Brain microvascular endothelial cell (primary cell): ENCODE measurements at regions not wholly inside any gene's neighbourhood (a gene's known extent, or its start where the extent isn't known, plus 50 kb on each side); places are given as distances from the start of the nearest gene placed in this dataset.

Experiments used
- DNase-seq: peaks from one replicate; pipeline ENCODE4 v3.0.0-alpha.2; 2020
- H3K27ac ChIP-seq: fragments of 250-450 bp; sonication (Bioruptor Pico); 2 replicates; pipeline ENCODE4 v1.5.1; 2020; ENCODE audit warnings: mild to moderate bottlenecking, moderate library complexity
- H3K27me3 ChIP-seq: fragments of 250-450 bp; sonication (Bioruptor Pico); replicated peaks from 2 replicates; pipeline ENCODE4 v1.5.1; 2020; ENCODE audit warnings: mild to moderate bottlenecking
- H3K36me3 ChIP-seq: fragments of 250-450 bp; sonication (Bioruptor Pico); replicated peaks from 2 replicates; pipeline ENCODE4 v1.5.1; 2020; ENCODE audit warnings: mild to moderate bottlenecking
- H3K4me3 ChIP-seq: 2 replicates; pipeline ENCODE4 v1.5.1; 2011; ENCODE audit warnings: low read depth, mild to moderate bottlenecking, control low read depth, low read length, moderate library complexity
- in situ Hi-C: cut with HindIII; loops from 2 replicates; pipeline ENCODE4 v1.10.0; 2017; ENCODE audit warnings: low sequenced_read_pairs, low pct_ligation_motif_present
- TF ChIP-seq, protein P1 (sequence below): IDR thresholded peaks from 2 replicates; pipeline ENCODE4 v1.5.1; 2011; ENCODE audit warnings: low read depth, mild to moderate bottlenecking, moderate library complexity, low read length, control low read depth, inconsistent platforms; ENCODE audit errors: missing control alignments

DNA sequence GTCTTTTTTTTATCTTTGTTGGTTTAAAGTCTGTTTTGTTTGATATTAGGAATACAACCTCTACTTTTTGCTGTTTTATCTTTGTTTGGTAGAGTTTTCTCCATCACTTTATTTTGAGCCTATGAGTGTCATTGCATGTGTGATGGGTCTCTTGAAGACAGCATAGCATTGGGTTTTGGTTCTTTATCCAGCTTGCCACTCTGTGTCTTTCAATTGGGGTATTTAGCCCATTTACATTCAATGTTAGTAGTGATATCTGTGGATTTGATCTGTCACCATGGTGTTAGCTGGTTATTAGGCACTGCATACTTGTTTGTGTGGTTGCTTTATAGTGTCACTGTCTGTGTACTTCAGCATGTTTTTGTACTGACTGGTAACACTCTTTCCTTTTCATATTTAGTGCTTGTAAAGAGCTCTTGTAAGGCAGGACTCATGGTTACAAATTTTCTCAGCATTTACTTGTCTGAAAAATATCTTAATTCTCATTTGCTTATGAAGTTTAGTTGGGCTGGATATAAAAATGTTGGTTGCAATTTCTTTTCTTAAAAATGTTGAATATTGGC, 845.5 kb downstream of the TLE4 start:
- no peak overlapping the region for H3K27ac ChIP-seq
- TF ChIP-seq, protein P1, sequence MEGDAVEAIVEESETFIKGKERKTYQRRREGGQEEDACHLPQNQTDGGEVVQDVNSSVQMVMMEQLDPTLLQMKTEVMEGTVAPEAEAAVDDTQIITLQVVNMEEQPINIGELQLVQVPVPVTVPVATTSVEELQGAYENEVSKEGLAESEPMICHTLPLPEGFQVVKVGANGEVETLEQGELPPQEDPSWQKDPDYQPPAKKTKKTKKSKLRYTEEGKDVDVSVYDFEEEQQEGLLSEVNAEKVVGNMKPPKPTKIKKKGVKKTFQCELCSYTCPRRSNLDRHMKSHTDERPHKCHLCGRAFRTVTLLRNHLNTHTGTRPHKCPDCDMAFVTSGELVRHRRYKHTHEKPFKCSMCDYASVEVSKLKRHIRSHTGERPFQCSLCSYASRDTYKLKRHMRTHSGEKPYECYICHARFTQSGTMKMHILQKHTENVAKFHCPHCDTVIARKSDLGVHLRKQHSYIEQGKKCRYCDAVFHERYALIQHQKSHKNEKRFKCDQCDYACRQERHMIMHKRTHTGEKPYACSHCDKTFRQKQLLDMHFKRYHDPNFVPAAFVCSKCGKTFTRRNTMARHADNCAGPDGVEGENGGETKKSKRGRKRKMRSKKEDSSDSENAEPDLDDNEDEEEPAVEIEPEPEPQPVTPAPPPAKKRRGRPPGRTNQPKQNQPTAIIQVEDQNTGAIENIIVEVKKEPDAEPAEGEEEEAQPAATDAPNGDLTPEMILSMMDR = no peak
- no peak overlapping the region for H3K4me3 ChIP-seq
- H3K36me3 ChIP-seq = no peaks in the 10 kb centered on the region
- H3K27me3 ChIP-seq = no peaks in the 10 kb centered on the region
- in situ Hi-C loops = no loop called here
- no peak for DNase-seq

- Histone ChIP-seq H3K4me3 (no peak overlapping the region), H3K36me3 (no peaks in the 10 kb centered on the region), H3K27ac (no peak overlapping the region), H3K27me3 (no peaks in the 10 kb centered on the region)
- in situ Hi-C loops = no loop called here
- DNase-seq = peak; percentile 43
- TF ChIP-seq, protein P1 = no peak
Observed at GRCh38 chr9:80410106-80410505, 838.3 kb downstream of the TLE4 start.

GRCh38 chr9:80407220-80407619, 835.5 kb downstream of the TLE4 start:
- TF ChIP-seq, protein P1 = no peak
- Histone ChIP-seq H3K36me3 (no peaks in the 10 kb centered on the region), H3K27ac (no peak overlapping the region), H3K4me3 (no peak overlapping the region), H3K27me3 (no peaks in the 10 kb centered on the region)
- DNase-seq = no peak
- in situ Hi-C loops = no loop called here

DNA sequence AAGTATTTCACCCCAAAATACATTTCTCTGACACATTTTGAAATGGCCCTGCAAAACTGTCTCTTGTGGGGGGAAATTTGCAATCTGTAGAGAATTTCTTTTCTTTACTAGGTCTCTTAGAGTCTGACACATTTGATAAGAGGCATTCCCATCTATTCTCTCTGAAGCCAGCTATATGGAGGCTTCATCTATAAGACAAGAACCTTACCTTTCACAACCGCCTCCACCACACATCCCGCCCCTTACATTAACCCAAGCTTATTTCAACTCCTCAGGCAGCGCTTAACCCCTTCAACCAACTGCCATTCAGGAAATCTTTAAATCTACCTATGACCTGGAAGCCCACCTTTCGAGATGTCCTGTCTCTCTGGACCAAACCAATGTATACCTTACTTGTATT, 829.5 kb downstream of the TLE4 start:
- no peaks in the 10 kb centered on the region for H3K36me3 ChIP-seq
- H3K27me3 ChIP-seq = no peaks in the 10 kb centered on the region
- no peak for DNase-seq
- H3K27ac ChIP-seq = no peak overlapping the region
- TF ChIP-seq, protein P1 = no peak
- H3K4me3 ChIP-seq = no peak overlapping the region
- in situ Hi-C loops = no loop called here

DNA sequence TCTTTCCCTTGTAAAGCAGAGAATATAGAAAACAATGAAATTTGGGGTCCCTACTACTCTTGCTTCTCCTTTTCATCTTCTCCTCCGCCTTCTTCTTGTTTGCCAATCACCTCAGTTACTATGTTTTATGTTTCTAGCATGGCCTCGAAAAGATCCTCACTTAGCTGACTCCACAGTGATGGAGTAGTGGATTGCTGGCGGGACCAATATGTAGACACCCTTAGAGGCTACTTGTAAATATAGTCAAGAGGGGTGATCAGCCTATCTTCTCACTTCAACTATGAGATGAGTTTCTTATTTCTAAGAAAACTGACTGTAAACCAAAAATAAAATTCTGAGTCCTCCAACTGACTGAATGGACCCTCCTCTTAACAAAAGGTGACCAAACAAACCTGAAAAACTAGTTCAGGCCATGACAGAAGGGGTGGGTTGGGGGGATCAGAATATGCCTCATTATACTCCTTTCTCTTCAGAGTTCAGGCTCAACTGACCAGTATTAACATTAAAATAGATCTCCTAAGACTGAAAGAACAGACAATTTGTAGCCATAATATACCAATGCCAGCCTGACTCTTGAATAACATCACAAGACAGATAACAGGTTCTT, 829.0 kb downstream of the TLE4 start:
- Histone ChIP-seq H3K36me3 (no peaks in the 10 kb centered on the region), H3K27ac (no peak overlapping the region), H3K4me3 (no peak overlapping the region), H3K27me3 (no peaks in the 10 kb centered on the region)
- in situ Hi-C loops = no loop called here
- DNase-seq = no peak
- TF ChIP-seq, protein P1 = no peak

DNA sequence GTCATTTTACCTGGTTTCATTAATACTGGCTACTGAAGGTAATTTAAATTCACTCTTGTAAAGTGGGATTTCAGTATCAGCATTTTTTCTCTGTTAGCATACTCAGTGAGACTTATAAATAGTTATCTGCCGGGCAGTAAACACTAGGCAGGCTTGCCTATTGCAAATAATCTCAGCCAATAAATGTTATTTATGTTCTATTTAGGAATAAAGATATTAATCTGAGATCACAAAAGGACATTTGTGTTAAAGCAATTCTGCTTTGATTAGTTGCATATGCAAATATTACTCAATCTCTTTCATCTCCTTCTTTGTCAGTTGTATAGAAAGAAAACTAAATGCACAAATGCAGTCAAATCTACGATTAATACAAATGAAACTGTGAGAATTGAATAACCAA, 827.8 kb downstream of the TLE4 start:
- no peak overlapping the region for H3K27ac ChIP-seq
- H3K36me3 ChIP-seq = no peaks in the 10 kb centered on the region
- TF ChIP-seq, protein P1 = no peak
- in situ Hi-C loops = no loop called here
- DNase-seq = no peak
- H3K27me3 ChIP-seq = no peaks in the 10 kb centered on the region
- H3K4me3 ChIP-seq = no peak overlapping the region
